ENCODE measurements at regions not wholly inside any gene's neighbourhood (a gene's known extent, or its start where the extent isn't known, plus 50 kb on each side); places are given as distances from the start of the nearest gene placed in this dataset.

- H3K36me3 ChIP-seq, result no peaks in the 10 kb centered on the region
- H3K9me3 ChIP-seq, result no peaks in the 10 kb centered on the region
- TF ChIP-seq CTCF (IDR thresholded peaks at IDR 0.05) (no peak), POLR2A (IDR thresholded peaks at IDR 0.05) (no peak)
- H3K27ac ChIP-seq, result no peak overlapping the region
- no peak for DNase-seq
- H3K4me1 ChIP-seq, result no peaks in the 10 kb centered on the region
- no peaks in the 10 kb centered on the region for H3K27me3 ChIP-seq
- H3K4me3 ChIP-seq, result no peak overlapping the region
Measured at GRCh38 chr2:5950736-5951135, 258.6 kb downstream of the SOX11 start.

- no peaks in the 10 kb centered on the region for H3K27me3 ChIP-seq
- no peak for TF ChIP-seq CTCF (IDR thresholded peaks at IDR 0.05)
- H3K9me3 ChIP-seq, result no peaks in the 10 kb centered on the region
- DNase-seq, result no peak
- H3K4me3 ChIP-seq, result no peak overlapping the region
- H3K27ac ChIP-seq, result no peak overlapping the region
- H3K4me1 ChIP-seq, result no peaks in the 10 kb centered on the region
- H3K36me3 ChIP-seq, result no peaks in the 10 kb centered on the region
Measured at GRCh38 chr2:5951471-5951870, 259.3 kb downstream of the SOX11 start.

- Histone ChIP-seq H3K27ac (no peak overlapping the region), H3K36me3 (no peaks in the 10 kb centered on the region), H3K27me3 (no peaks in the 10 kb centered on the region), H3K4me3 (no peak overlapping the region), H3K4me1 (no peaks in the 10 kb centered on the region), H3K9me3 (no peaks in the 10 kb centered on the region)
- DNase-seq, result no peak
- TF ChIP-seq POLR2A (IDR thresholded peaks at IDR 0.05), result no peak
- TF ChIP-seq CTCF (IDR thresholded peaks at IDR 0.05), result no peak
Measured at GRCh38 chr2:5953525-5953924, 261.3 kb downstream of the SOX11 start.

GRCh38 chr2:5954509-5954908, 262.3 kb downstream of the SOX11 start:
- DNase-seq, result no peak
- no peaks in the 10 kb centered on the region for H3K27me3 ChIP-seq
- H3K4me1 ChIP-seq, result no peaks in the 10 kb centered on the region
- H3K36me3 ChIP-seq, result no peaks in the 10 kb centered on the region
- no peaks in the 10 kb centered on the region for H3K9me3 ChIP-seq
- no peak for TF ChIP-seq CTCF (IDR thresholded peaks at IDR 0.05)
- no peak for TF ChIP-seq POLR2A (IDR thresholded peaks at IDR 0.05)
- no peak overlapping the region for H3K27ac ChIP-seq
- H3K4me3 ChIP-seq, result no peak overlapping the region

- no peak overlapping the region for H3K4me3 ChIP-seq
- no peak for TF ChIP-seq POLR2A (IDR thresholded peaks at IDR 0.05)
- no peak for TF ChIP-seq CTCF (IDR thresholded peaks at IDR 0.05)
- no peaks in the 10 kb centered on the region for H3K9me3 ChIP-seq
- H3K36me3 ChIP-seq, result no peaks in the 10 kb centered on the region
- H3K27me3 ChIP-seq, result no peaks in the 10 kb centered on the region
- DNase-seq, result no peak
- no peak overlapping the region for H3K27ac ChIP-seq
- no peaks in the 10 kb centered on the region for H3K4me1 ChIP-seq
Measured at GRCh38 chr2:5955921-5956320, 263.7 kb downstream of the SOX11 start.

Data from Peyer's patch (tissue), 4 donors.